HG03045 (cell line): ENCODE measurements at regions not wholly inside any gene's neighbourhood (a gene's known extent, or its start where the extent isn't known, plus 50 kb on each side); places are given as distances from the start of the nearest gene placed in this dataset.

Experiments
- ATAC-seq: cut with Tn5 transposase; IDR thresholded peaks from one replicate; pipeline ENCODE4 v1.9.1; 2021; ENCODE audit warnings: mild to moderate bottlenecking, moderate library complexity; ENCODE audit not compliant: unreplicated experiment

DNA sequence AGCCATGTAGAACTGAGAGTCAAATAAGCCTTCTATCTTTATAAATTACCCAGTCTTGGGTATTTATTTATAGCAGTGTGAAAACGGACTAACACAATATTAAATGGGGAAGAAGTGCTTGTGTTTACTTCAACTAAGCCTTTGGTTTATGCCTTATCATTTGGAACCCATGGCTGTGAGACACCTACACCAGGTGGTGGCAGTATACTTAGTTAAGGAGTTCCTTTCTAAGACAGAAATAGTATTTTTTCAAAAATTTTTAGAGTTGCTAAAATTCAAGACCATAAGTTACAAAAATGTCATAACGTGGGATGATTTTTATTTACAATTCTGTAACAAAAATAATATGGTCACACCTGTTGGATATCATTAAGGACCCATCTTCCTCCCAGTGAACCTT, 354.5 kb upstream of the SOX14 start:
- ATAC-seq = no peak

DNA sequence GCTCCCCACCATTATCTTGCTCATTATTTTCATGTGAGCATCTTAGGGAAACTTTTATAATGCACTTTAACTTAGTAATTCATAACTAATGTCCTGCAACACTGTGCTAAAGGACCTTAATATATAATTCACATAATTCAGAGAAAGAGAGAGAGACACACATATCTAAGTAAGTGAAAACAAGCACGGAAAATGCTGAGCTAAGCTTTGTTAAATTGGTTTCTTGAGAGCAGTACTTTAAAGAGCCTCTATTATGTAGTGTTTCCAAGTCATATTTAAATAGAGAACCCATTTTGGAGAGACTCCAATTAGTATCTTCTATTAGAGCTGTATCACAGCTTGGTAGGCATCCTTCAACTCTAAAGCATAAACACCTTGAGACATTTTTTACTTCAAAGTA, 354.1 kb upstream of the SOX14 start:
- ATAC-seq = no peak

DNA sequence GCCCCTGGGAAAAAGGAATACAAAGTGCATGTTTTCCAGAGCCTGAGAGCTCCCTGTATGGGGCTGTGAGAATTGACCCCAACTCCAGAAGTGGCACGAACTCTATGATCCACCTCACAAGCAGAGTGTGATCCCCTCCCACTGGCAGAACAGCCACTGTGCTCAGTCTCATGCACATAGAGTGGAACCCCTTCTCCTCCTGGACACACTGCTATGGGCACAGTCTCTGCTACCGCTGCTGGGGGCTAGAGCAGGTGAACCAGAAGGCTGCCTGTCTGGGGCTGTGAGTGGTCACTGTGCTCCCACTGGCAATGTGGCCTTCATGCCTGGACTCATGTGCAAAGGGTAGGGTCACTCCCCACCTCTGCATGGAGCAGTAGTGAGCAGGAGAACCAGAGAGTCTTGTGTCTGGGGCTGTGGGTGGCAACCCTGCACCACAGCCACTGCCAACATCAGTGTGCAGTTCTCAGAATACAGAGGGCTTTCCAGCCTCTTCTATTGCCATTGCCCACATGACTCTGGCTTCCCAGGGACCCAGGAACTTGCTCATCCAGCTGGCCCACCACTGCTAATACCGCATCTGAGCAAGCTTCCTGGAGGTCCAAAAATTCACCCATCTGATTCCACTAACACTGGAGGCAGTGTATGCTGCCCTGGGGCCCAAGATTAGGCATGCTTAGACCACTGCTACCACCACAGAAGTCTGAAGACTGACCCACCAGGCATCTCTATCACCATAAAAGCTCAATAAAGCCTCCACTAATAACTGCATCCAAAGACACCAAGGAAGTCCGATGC, 343.7 kb upstream of the SOX14 start:
- ATAC-seq = no peak

DNA sequence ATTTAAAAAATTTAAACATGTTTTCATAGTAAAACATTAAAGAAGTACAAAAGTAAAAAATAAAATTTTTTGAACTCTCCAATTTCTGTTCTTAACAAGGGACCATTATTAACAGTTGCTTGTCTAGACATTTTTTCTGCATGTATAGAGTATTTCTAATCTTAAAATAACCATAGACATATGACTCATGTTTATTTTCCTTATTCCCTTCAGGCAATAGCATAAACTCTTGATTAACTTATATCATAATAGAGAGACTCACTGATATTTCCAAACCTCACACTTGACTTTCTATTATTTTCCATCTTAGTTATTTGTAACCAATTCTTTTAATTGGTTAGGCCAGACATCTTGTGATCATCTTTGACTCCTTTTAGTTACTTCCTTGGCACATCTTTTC, 325.6 kb upstream of the SOX14 start:
- ATAC-seq = no peak

DNA sequence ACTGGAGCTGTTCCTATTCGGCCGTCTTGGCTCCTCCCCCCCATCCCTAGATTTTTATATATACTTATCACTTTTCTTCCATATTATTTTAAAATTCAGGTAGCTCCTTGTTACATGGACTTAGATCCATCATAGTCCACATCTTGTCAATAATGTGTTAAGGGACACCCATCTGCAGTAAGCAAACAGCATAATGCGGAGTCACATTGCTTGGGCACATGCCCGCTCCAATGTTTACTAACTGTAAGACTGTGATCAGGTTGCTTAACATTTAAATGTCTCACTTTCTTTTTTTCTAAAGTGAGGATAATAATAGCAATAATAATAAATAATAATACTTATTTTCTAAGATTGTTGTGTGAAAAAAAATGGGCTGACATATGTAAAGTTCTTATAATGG, 303.2 kb upstream of the SOX14 start:
- ATAC-seq = no peak

DNA sequence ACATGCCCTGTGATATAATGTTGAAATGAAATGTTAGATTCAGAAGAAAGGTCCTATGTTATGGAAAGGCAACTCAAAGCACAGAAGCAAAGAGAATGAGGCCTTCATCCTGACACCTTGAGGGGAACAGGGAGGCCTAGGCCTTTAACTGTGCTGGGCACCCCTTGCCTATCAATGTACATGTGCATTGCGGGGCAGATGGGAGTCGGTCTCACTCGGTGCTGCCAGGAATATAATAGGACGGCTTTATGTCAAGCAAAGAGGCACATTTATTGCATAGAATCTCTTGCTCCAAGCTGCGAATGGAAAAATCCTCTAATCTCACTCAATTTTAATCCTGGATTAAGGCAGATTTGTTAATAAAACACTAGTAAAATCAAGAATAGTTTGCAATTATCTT, 301.0 kb upstream of the SOX14 start:
- ATAC-seq = no peak

DNA sequence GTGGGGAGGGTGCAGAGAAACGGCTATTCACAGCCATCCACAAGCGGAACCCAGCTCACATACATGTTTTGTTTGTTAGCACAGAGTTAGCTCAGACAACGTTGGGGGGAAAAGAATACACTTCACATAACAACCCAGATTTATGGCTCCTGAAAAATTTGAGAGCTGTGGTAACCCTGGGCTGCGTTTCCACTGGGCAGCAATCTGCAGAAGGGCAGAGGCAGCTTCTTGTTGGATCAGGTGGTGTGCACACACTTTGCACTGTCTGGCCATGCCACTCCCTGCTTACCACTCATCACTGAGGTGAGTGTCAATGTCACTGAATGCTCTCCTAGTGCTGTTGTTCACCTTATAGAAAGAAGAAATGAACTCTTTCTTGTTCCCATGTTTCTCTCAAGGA, 299.8 kb upstream of the SOX14 start:
- ATAC-seq = no peak

DNA sequence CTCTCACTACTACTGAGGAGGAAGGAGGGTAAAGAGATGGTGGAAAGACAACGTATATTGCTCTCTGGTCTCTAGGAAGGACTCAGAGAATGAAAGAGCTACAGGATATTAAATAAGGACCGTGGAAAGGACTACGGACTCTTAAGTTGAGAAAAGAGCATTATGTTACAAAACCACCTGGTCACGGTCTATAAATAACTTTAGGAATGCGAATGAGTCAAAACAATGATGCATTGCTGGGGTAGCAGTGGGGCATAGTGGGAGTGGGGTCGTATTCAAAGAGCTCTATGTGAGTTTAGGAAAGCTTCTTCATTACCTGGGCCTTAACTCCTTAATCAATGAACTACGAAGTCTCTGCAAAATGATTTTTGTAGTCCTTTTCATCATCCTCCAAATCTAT, 295.7 kb upstream of the SOX14 start:
- no peak for ATAC-seq

DNA sequence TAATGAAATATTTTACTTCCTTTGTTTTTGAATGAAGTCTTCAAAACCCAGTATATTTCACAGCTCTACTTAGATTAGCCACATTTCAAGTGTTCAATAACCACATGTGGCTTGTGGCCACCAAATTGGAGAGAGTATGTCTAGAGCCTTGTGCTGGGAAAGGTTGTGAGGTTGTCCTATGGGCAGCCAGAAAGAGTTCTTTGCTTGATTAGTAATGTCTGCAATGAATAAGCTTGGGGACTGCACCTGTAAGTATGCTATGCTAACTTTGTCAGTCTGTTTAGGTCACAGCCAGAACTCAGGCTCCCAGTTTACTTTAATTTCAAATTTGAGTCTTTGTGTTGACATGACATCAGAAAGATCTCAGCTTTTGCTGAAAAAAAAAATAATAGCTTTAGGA, 294.9 kb upstream of the SOX14 start:
- no peak for ATAC-seq

DNA sequence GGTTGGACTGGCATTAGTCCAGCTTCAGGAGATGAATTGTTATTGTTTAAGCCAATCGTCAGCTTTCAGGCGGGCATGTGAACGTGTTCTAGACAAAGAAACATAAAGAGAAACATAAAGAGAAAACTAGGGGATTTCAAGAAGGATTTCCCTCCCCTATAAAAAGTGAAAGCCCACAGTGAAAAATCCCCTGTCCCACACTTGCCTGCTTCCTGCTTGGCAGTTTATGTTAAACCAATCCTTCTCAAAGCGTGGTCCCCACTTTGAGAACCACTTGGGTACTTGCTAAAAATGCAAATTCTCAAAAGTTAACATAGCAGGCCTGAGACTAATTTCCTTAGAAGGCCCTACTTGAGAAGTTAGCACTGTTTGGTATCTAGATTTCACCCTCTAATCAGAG, 293.0 kb upstream of the SOX14 start:
- no peak for ATAC-seq

DNA sequence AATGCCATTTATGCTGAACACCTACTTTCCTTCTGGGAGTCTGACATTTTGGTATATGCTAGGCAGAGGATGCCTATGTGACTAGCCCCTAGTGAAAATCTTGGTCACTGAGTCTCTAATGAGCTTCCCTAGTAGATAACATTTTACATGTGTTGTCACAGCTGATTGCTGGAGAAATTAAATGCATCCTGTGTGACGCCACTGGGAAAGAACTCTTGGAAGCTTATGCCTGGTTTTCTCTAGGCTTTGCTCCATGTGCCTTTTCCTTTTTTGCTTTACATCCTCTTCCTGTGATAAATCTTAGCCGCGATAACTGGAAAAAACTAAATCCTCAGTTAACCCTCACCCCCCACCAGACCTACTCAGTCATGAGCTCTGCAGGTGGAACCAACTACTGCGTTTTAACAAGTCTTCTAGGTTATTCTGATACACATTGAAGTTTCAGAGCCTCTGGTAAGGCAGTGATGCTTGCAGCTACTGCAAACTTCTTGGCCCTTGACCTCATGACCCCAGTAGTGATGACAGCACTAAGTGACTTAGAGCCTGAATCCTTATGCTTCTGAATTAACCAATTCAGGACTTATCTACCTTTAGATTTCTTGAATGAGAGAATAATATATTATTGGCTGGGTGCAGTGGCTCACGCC, 292.4 kb upstream of the SOX14 start:
- ATAC-seq = no peak

DNA sequence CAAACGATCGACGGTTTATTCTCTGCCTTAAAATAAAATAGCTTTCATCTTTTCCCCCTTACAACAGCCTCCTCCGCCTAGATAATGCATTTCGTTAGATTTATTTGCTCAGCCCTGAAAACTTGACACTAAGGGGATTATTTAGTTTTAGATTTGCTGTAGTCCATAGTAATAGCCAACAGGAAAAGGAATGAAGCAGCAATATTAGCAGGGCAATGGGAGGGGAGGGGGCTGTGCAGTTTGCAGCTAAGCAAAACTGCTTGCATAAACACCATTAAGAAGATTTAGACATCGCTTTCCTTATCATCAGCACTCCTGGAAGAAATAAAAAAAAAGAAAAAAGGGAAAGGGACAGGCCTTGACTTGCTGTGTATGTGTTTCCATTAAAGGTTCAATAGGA, 286.5 kb upstream of the SOX14 start:
- no peak for ATAC-seq

DNA sequence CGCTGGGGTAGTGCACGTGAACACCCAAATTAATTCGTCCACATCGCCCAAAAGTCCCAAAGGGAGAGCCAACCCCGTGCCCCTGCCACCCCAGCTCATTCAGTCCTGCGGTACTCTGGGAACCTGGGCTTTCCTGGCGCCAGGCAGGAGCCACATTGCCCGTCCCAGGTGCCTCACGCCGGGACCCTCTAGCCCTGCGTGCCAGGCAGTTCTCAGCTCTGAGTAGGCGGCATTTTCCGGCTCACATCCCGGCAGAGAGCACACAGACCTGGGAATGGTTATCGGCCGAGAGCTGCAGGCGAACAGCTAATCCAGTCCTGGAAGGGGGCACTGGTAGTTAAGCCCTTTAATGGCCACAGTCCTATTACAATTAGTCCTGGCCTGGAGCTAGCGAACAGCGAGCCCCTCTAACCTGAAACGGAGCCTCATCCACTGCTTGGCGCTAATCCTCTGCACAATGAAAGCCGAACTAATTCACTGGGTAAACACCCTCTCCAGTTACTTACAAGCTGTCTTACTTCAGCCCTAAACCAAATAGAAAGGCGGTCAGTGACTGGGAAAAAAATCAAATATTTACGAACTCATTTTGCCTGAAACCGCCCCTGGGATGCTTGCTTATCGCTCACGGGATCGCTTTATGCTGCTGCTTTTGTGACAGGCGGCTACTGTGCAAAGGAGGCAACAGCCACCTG, 254.6 kb upstream of the SOX14 start:
- no peak for ATAC-seq

DNA sequence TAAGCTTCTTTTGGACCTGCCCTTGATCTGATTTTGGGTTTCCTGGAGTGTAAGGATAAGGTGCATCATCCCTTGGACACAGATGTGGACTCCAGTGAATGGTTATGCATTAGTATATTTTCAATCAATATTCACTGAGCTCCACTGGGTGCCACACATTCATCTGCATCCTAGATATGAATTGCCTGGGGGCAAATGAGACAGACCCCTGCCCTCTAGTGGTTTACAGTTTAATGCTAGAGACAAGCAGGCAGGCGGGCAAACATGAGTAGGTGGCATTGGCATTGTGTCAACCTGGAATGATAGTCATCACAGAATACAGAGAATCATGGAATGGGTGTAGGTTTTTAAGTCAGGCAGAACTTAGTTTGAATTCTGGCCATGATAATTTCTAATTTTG, 252.5 kb upstream of the SOX14 start:
- ATAC-seq = no peak

DNA sequence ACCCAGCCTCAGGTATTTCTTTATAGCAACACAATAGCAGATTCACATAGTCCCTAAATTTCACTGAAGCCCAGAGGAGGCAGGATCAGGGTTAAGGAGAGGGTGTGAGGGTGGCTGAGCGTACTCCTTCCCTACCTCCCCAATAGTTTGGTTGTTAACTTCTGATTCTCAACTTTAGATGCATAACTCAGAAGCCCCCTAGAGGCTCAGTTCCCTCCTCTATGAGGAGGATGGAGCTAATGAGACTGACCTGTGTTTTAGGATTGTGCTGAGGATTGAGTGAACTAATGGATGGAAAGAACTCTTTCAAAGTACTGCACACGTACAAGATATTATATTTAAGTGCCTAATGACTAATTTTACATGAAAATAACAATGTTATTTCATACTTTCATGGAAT, 249.3 kb upstream of the SOX14 start:
- no peak for ATAC-seq

DNA sequence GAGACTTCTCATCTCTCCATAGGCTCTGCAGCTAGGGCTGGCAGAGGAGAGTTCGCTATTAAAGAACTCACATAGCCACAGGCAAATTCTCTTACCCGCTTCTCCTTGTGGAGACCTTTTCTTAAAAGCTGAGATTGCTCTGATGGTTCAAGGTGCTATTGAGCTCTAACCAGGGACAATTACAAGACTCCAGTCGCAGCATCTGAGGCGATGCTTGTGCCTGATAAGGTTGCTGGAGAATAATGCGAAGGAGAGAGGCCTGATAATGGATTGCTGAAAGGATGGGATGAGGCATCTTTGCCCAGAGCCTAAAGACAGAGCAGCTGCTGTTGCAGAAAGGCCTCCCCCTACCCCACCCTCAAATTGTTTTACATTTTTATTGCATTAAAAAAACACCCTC, 244.5 kb upstream of the SOX14 start:
- no peak for ATAC-seq

DNA sequence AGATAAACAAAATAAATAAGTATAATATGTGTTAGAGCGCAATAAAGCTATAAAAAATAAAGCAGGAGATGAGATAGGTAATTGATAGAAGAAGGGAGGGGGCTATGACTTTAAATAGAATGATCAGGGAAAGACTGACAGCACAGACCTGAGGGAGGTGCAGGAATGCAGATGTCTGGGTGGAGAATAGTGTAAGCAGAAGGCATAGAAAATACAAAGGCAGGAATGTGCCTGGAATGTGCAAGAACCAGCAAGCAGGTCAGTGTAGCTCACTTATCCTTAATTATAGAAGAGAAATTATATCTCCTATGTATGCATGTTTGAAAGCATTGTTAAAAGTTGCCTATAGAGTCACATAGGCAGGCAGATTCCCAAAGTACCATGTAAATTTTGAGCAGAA, 239.4 kb upstream of the SOX14 start:
- ATAC-seq = no peak

DNA sequence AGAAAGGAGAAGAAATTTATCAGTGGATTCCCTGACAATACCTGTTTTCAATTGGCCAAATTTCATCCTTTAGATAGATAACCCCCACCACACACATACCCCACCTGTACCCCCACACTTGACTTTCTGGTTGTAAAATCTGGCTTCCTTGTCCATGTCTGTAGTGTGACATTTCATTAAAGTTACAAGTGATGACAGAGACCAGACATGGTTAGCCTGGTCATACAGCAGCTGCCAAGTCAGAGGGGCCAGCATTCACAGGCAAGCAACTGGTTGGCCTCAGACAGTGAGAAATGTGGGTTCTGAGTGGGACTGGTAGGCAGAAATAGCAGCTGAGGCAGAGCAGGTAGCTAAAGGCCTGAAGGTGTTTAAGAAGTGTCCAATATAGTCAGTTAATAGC, 238.6 kb upstream of the SOX14 start:
- no peak for ATAC-seq

DNA sequence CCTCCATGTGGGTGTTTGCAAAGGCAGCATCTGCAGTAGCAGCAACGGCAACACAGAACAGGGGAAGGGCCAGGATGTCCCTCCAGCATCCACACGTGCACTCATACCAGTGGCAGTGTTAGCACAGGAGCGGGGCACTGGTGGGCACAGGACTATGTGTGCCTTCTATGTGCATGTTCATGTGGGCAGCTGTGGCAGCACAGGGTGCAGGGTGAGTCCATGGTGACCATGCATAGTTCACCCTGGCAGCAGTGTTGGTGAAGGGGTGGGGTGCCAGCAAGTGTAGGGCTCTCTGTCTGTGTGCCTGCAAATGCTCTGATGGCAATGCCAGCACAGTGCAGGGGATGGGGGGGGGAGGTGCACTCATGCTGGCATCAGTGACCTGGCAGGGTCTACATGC, 222.1 kb upstream of the SOX14 start:
- no peak for ATAC-seq

DNA sequence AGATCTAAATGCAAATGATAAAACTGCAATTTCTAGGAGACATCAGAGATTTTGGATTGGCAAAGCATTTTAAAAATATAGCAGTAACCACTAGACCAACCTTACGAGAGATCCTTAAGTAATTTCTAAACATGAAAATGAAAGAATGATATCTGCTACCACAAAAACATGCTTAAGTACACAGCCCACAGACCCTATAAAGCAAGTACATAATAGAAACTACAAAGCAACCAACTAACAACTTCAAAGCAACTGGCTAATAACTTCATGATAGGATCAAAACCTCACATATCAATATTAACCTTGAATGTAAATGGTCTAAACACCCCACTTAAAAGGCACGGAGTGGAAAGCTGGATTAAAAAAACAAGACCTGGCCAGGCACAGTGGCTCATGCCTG, 209.9 kb upstream of the SOX14 start:
- ATAC-seq = no peak

DNA sequence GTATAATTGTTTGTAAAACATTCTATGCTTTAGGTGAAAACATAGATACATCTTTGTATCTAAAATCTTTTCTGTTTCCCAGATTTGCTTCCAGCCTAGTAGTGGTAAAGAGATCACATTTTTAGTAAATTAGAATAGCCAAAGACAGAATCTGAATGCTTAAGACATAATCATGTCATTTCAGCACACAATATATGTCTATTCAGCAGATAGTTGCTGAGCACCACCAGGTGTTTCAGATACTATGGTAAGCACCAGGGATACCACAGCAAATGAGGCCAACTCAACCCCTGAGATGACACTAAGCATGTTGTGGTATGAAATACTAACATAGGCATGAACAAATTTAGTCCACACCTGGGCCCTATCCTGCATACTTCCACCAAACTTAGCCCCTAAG, 195.2 kb upstream of the SOX14 start:
- no peak for ATAC-seq

DNA sequence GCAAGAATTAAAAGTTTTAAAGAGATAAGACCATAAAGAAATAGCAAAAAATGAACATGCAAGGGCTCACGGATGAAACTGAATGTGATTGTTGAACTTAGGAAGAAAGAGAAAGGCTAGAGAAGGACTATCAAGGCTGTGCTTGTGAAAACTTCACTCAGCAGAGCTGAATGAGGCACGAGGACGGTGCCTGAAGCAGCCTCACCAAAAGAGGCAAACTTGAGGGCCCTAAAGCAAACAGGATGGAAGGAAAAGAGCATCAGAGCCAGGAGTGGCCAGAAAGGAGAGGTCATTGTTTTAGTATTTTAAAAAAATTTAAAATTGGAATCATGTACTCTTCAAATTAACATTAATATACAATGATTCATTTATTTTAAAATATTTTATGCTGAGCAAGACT, 191.2 kb upstream of the SOX14 start:
- no peak for ATAC-seq
